ENCODE measurements at regions not wholly inside any gene's neighbourhood (a gene's known extent, or its start where the extent isn't known, plus 50 kb on each side); places are given as distances from the start of the nearest gene placed in this dataset.
"Not testable (repeated sequence)": the region's sequence is repeated elsewhere in the genome, so short reads cannot be mapped to it uniquely, and the experiment has no call there.

DNA sequence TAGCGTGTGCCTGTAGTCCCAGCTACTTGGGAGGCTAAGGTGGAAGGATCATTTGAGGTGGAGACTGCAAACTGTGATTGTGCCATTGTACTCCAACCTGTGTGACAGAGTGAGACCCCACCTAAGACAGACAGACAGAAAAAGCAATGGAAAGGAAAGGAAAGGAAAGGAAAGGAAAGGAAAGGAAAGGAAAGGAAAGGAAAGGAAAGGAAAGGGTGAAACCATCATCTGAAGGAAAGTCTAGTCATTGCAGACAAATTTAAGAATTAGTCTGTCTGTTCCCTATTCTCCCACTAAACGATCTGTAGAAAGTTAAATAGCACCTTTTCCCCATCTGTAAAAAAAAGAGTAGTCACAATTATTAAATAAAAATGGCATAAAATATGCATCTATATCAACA, 91.1 kb upstream of the SKAP2 start:
- DNase-seq (ENCODE audit: low spot score), result no peak

DNA sequence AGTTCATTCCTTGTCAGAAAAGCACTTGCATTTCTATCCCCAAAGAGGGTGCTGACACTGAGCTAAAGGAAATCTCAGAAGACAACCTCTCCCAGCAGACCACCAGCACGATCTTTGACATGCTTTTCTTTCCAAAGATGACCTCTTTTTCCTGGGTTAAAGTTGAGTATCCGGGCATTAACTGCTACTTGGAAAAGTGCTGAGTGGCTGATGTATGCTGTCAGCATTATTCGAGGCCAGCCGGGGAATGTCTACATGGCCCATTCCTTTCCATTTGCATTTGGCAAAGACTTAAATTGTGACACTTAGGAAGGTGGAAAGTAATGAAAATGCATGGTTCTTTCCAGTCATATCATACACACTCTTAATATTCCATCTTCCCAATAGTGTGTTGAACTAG, 90.6 kb upstream of the SKAP2 start:
- DNase-seq (ENCODE audit: low spot score), result no peak

DNA sequence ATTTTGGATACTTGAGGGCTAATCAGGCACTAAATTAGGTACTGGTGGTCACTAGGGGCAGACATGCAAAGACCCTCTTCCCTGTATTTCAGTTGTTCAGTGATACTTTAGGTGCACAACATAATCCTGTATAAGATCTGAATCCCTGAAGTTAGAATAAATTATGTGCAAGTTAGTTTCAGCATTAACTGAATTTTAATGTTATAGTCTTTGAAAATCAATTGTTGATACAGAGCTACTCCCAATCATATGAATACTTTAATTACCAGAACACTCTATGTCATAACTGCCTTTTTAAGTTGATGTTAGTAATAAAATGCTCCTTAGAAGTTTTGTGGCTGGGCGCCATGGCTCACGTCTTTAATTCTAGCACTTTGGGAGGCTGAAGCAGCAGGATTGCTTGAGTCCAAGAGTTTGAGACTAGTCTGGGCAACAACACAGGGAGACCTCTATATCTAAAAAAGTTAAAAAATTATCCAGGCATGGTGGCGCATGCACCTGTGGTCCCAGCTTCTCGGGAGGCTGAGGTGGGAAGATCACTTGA, 87.1 kb upstream of the SKAP2 start:
- no peak for DNase-seq (ENCODE audit: low spot score)

DNA sequence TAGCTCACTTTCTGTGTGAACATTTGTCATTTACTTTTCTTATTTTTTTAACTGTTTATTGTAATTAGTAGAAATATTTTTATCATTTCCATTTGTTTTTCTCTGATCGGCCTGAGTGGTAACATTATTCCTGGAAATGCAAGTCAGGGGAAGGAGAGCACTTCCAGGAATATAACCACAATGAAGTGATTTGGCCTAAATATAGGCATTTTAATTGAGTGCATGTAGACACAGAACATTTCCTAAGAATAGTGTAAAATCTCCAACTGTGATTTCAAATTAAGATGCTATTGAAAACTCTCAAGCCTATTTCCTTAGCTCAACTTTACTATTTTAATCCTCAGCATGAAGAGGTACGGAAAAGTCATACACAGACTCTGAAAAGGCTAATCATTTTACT, 86.5 kb upstream of the SKAP2 start:
- no peak for DNase-seq (ENCODE audit: low spot score)

DNA sequence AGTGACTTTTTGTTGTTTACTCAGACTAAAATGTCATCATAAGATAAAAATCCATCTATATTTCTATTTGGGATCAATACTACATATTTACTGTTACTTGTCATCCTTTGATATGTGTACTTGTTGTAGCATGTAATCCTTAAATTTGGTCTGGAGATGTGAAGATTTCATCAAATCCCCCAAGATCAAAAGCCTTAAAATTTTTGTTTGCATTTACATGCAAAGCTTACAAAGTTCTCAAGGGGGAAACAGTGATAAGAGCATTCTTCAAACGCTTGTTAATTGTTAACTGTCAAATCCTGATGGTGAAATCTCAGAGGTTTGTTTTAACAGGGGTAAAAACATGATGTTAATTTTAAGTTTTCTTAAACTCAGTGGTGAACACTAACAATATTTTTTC, 84.9 kb upstream of the SKAP2 start:
- no peak for DNase-seq (ENCODE audit: low spot score)

DNA sequence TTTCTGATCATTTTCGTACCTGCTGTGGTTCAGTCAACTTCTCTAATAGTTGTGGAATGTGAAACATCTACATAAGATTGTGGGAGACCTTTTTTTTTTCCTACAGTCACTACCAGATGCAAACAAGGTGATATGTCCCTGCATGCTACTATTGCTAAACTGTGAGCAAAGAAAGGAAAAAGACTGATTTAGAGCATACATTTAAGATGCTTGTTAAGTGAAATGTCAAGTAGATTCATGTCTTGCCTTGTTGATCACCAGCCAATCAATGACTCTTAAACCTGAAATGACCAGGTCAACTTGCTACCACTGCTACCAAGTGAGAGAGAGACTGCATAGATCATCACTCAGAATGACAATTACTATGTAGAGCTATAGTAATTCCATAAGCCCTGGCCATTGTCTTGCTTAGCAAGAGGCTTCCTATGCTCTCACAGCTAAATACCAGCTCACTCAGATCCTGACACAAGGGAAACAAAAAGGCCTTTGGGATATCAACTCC, 84.3 kb upstream of the SKAP2 start:
- DNase-seq (ENCODE audit: low spot score), result no peak

DNA sequence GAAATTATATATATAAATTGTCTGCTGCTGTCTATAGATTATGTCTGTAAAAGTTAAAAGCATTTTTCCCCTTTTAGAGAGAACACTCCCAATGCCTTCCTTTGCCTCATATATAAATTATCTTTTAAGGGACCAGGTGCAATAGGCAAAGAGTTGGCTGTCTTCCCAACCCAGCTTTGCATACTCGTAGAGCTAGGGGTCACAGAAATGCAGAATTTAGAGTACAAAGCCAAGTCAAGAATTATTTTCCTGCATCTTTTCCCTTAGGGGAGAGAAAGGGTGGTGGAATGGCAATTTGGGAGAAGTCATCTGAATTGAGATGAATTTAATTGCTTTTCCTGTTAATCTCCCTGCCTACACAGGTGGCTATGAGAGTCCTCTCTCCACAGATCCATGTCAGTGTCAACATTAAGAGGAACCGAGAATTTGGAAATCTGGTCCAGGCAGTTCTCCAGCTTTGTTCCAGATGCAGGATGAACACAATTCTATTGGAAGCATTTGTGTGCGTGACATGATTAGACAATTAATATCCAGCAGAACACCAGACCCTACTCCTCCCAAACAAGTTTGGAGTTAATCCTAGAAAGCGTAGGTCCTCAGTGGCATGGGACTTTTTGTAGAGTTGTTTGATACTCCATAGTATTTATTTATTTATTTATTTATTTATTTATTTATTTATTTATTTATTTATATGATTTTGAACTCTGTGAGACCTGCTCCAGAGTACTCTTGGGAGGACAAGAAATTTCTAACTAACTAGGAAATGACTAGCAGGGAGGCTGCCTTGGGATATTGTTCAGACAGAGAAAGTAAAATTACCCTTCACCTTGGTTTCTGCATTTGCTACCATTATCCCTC, 80.3 kb upstream of the SKAP2 start:
- DNase-seq (ENCODE audit: low spot score), result no peak

DNA sequence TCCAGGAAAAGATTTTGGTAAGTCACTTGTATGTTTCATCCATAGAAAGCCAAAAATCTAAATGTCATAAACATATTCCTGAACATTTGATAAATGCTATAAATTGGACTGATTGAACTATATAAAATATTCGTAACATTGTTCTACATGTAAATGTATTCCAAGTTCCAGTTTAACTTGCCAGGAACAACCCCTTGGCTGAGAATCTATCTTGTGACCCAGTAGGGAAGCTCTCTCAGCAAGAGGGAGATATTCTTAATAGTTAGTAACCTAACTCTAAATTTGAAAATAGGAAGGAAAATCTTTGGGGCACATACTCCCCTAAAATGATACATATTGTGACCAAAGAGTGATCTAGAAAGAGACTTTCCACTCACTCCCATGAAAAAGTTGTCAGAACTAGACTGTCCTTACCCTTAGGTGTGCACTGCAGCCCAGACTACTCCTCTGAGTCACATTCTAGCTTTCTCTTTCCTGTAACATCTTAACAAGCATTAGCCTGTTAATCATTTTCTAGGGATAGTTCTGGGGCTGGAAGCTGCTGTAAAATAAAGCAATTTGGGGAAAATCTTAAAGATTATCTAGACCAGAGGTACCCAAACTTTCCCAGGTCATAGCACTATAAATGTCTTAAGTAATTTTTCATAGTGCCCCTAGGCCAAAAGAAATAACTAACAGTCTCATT, 73.7 kb upstream of the SKAP2 start:
- no peak for DNase-seq (ENCODE audit: low spot score)

DNA sequence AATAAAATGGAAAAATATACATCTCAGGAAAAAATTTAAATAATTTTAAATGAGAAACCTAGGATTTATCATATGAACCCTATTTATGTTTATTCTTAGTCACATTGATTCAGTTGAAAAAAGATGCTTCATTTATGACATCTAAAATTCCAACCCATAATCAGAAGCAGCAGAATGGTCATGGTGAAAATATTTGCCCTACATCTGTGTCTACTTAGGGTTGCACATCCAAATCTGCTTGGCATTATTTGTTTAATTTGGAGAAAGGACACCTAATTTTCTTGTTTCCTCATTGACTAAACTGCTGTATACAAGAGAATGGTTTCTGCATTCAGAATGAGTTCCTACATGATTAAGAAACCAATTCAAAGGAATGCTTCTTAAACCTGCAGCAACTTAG, 72.9 kb upstream of the SKAP2 start:
- DNase-seq (ENCODE audit: low spot score), result no peak

DNA sequence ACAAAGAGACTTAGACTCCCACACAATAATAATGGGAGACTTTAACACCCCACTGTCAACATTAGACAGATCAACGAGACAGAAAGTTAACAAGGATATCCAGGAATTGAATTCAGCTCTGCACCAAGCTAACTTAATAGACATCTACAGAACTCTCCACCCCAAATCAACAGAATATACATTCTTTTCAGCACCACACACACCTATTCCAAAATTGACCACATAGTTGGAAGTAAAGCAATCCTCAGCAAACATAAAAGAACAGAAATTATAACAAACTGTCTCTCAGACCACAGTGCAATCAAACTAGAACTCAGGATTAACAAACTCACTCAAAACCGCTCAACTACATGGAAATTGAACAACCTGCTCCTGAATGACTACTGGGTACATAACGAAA, 68.2 kb upstream of the SKAP2 start:
- not testable (repeated sequence) for DNase-seq (ENCODE audit: low spot score)

DNA sequence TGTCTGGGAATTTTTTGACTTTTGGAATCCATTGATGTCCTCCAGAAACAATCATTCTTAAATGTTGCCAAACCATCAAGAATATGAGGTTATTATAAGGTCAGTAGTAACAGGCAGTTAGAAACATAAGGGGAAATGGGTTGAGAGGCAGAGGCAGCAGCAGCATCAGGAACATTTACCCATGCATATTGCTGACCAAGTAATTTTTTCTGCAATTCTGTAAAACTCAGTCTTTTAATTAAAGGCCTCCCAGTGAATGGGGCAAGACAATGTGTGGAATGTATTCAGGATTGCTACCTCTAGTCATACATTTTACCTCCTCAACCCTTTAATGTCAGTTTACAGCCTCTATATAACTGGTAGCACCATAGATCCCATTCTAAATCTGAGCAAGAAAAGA, 66.5 kb upstream of the SKAP2 start:
- no peak for DNase-seq (ENCODE audit: low spot score)

DNA sequence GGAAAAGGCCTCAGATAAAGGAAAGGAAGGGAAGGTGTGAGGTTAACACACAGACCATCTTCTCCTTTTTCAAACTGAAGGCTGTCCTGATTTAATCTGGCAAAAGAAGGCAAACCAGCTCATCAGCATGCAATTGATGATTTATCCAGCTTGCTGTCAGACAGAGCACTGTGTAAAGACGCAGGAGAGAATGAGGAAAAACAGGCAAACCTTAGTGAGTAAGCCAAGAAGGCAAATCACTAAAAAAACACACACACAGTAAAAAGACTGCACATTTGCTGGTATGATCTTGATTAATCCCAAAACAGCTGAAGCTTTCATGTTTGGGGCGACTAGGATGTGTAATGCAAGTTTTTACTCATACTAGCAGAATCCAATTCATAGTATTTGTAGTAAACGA, 65.8 kb upstream of the SKAP2 start:
- no peak for DNase-seq (ENCODE audit: low spot score)

DNA sequence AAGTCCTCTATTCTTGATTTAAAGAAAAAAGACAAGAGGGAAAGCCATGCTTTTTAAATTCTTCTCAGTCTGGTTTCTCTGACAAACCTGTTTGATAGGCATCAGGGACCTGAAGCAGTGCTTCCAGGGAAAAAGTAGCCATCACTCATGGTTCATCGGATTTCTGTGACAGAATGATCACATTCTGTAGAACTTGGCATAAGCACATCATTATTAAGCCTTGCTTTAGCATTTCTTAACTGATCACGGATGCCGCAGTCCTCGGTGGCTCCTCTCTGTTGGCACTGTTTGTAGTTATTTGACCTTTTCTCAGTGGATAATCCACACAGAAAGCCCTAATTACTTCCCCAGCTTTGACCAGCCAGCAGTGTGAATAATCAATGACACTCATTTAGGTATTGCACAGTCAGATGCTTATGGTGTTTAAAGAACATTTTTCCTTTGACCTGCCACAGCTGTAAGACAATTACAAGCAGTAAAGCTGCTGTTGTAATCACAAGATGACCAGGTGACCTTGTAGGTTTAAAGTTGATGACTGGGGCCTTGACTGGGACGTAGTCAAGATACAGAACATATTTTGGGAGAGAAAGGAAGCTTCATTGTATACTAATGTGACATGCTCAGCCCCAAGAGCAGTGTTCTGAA, 64.4 kb upstream of the SKAP2 start:
- no peak for DNase-seq (ENCODE audit: low spot score)

DNA sequence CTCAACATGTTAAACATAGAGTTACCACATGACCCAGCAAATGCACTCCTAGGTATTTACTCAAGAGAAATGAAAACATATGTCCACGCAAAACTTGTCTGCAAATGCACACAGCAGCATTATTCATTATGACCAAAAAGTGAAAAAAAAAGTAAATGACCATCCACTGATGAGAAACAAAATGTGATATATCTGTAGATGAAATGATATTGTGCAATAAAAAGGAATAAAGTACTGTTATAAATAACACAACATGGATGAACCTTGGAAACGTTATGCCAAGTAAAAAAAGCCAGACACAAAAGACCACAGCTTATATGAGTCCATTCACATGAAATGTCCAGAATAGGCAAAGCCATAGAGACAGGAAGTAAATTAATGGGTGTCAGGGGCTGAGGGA, 61.4 kb upstream of the SKAP2 start:
- DNase-seq (ENCODE audit: low spot score), result no peak

DNA sequence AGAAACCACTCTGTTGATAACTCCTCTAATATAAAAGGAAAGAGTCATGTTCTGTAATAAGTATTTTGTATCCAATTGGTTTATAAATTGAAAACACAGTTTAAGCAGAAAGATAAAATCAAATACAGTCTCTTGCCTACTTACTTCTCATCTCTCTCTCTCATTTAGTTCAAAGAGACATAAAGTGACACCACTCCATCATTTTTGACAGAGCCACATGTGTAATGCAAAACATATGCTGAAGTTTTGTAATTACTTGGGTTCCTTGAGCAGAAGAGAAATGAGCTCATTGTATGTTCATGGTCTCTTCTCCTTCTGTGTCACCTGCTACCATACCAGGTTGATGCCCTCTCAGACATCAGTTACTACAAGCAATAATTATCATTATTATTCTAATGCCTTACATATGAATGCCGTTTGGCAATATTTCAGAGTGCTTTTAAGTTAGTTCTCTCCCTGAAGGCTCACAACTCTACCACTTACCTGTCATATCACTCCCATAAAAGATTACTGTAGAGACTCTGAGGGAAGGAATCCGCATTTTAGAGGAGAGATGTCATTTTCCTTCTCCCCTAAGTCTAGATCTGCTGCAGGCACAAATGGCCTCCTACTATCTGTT, 59.9 kb upstream of the SKAP2 start:
- DNase-seq (ENCODE audit: low spot score), result no peak

DNA sequence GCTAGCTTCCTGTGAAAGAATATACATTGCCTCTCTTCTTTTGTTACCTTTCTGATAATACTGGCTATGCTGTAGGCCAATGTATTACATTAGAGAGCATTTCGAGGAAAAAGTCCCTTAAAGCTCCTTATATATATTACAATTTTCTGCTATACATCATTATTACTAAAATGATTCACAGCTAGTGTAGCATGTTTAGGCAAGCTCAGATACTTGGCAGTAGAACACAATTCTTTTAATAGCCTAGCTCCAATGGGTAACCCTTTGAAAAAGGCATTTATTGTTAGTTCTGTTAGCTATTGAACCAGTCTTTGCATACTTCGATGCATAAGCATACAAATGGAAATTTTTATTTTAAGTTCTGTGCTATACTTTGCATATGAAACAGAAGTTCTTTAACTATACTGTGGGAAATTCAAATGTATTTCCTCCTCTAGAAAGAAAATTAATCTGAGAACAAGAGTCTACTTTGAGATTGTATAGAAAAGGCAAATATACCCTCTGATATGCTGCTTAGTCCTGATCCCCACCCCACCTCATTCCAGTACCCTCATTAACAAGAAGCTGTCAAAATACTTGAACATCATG, 55.6 kb upstream of the SKAP2 start:
- no peak for DNase-seq (ENCODE audit: low spot score)

DNA sequence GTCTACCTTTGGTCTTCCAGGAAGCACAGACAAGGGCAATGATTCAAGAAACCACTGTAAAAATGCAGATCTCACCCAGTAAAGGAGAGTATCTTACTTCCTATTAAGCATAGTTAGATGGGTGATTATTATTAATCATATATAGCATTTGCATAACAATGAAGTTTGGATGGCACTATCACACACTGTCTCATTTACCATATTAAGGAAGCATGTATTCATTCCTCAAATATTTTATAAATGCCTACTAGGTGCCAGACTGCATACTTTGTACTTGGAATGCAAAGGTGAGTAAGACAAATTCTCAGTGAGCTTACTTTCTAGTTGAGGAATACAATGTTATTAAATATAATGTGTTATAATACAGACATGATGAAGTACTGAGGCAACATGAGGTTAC, 53.9 kb upstream of the SKAP2 start:
- DNase-seq (ENCODE audit: low spot score), result no peak

DNA sequence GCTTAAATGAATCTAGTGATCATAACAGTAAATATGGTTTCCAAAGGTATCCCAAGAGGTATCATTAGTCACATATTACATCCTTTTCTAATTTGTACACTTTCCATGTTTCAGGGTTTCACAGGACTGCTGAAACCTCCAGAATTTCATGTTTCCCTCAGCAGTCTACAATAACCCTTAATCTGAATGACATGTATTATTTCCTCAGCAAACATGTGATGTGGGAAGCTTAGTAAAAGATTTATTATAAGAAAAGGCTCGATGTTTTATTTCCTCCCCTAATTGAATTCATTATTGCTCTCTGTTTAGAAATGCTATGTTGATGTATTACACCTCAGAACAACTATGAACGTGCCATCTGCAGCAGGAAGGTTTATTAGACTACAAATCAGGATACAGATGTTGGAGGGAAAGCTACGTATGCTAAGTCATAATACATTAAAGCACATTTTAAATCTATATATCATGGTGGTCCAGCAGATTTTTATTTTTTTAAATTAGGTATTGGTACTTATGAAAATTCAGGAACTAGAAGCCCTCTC, 52.5 kb upstream of the SKAP2 start:
- no peak for DNase-seq (ENCODE audit: low spot score)

DNA sequence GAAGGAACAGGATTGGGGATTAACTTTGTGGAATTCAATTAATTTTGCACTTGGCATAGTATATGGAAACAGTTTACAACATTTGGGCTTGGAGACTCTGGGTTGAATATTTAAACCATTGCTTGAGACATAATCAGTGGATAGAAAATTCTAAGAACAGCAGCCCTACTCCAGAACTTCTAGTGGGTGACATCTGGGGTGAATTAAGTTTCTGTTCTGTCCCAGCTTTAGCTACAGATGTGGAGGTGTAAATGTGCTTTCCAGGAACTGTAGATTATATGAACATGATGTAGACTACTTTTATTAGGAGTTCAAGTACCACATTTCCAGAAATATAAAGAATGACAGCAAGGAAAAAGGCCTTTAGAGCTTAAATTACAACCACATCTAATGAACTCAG, 51.9 kb upstream of the SKAP2 start:
- DNase-seq (ENCODE audit: low spot score), result no peak

Measured in hepatic stellate cell (primary cell).